Neural progenitor cell (in vitro differentiated cells): ENCODE measurements at regions not wholly inside any gene's neighbourhood (a gene's known extent, or its start where the extent isn't known, plus 50 kb on each side); places are given as distances from the start of the nearest gene placed in this dataset.

ENCODE experiments used
- DNase-seq: peaks from one replicate; pipeline ENCODE4 v3.0.0-alpha.2; 2016; ENCODE audit warnings: low spot score
- H2AFZ ChIP-seq: fragments of 200-600 bp; sonication (generic); replicated peaks from 2 replicates; pipeline ENCODE4 v1.6.1; 2016; ENCODE audit warnings: antibody characterized with exemption
- H3F3A ChIP-seq: fragments of 200-600 bp; sonication (generic); 2 replicates; pipeline ENCODE4 v1.6.1; 2016; ENCODE audit warnings: antibody characterized with exemption, low read depth
- H3K27ac ChIP-seq: fragments of 200-600 bp; sonication (generic); 2 replicates; pipeline ENCODE4 v1.5.1; 2016; ENCODE audit warnings: mild to moderate bottlenecking
- H3K27me3 ChIP-seq: fragments of 200-600 bp; sonication (generic); 2 replicates; pipeline ENCODE4 v1.6.1; 2016; ENCODE audit warnings: mild to moderate bottlenecking, moderate library complexity
- H3K36me3 ChIP-seq: fragments of 200-600 bp; sonication (generic); 2 replicates; pipeline ENCODE4 v1.5.1; 2016
- H3K4me1 ChIP-seq: fragments of 200-600 bp; sonication (generic); 2 replicates; pipeline ENCODE4 v1.6.1; 2016; ENCODE audit warnings: mixed run types
- H3K4me2 ChIP-seq: fragments of 200-600 bp; sonication (generic); 2 replicates; pipeline ENCODE4 v1.6.1; 2016
- H3K4me3 ChIP-seq: fragments of 200-600 bp; sonication (generic); 2 replicates; pipeline ENCODE4 v1.5.1; 2016
- H3K79me2 ChIP-seq: fragments of 200-600 bp; sonication (generic); 2 replicates; pipeline ENCODE4 v1.6.1; 2016; ENCODE audit warnings: low read depth
- H3K9ac ChIP-seq: fragments of 200-600 bp; sonication (generic); 2 replicates; pipeline ENCODE4 v1.6.1; 2016
- H3K9me3 ChIP-seq: fragments of 200-600 bp; sonication (generic); 2 replicates; pipeline ENCODE4 v1.5.1; 2016; ENCODE audit warnings: low read depth
- H4K20me1 ChIP-seq: fragments of 200-600 bp; sonication (generic); 2 replicates; pipeline ENCODE4 v1.6.1; 2016; ENCODE audit warnings: low read depth
- H3K27ac Mint-ChIP-seq: 3 replicates; pipeline ENCODE4 v1.8.0; 2021; ENCODE audit warnings: mixed read lengths
- H3K27me3 Mint-ChIP-seq: 2 replicates; pipeline ENCODE4 v1.8.0; 2022; ENCODE audit warnings: low read depth, mild to moderate bottlenecking, inconsistent platforms, moderate library complexity, mixed read lengths; ENCODE audit not compliant: insufficient read depth
- H3K36me3 Mint-ChIP-seq: 3 replicates; pipeline ENCODE4 v1.8.0; 2021; ENCODE audit warnings: mixed read lengths
- H3K4me1 Mint-ChIP-seq: 3 replicates; pipeline ENCODE4 v1.8.0; 2021; ENCODE audit warnings: mixed read lengths
- H3K4me3 Mint-ChIP-seq: 3 replicates; pipeline ENCODE4 v1.8.0; 2021; ENCODE audit warnings: mild to moderate bottlenecking, moderate library complexity, mixed read lengths
- H3K9me3 Mint-ChIP-seq: 3 replicates; pipeline ENCODE4 v1.8.0; 2020; ENCODE audit warnings: mixed read lengths
- CTCF ChIP-seq: fragments of 200-600 bp; sonication (generic); IDR thresholded peaks from 2 replicates; pipeline ENCODE4 v1.5.1; 2017; ENCODE audit warnings: antibody characterized with exemption, mild to moderate bottlenecking
- EZH2 ChIP-seq: fragments of 200-600 bp; sonication (generic); IDR thresholded peaks from 2 replicates; pipeline ENCODE4 v1.6.1; 2017; ENCODE audit warnings: antibody characterized with exemption, mild to moderate bottlenecking, moderate library complexity
- EZH2phosphoT487 ChIP-seq: fragments of 200-600 bp; sonication (generic); IDR thresholded peaks from 2 replicates; pipeline ENCODE4 v1.6.1; 2017; ENCODE audit warnings: antibody characterized with exemption

GRCh38 chr2:216572582-216573578 lies 60.3 kb upstream of the IGFBP2 start:
- H3K9me3 ChIP-seq = peaks cover 9% of the 10 kb centered on the region
- H3F3A ChIP-seq = peaks cover 5% of the 10 kb centered on the region
- no peaks in the 10 kb centered on the region for H3K79me2 ChIP-seq
- H2AFZ ChIP-seq = no peak overlapping the region
- H3K27ac ChIP-seq = no peak overlapping the region
- H3K36me3 Mint-ChIP-seq = no peaks in the 10 kb centered on the region
- H3K36me3 ChIP-seq = peaks cover 3% of the 10 kb centered on the region
- no peak overlapping the region for H3K4me3 ChIP-seq
- no peaks in the 10 kb centered on the region for H3K27me3 ChIP-seq
- H3K4me1 Mint-ChIP-seq = peaks cover 13% of the 10 kb centered on the region
- peaks cover 9% of the 10 kb centered on the region for H3K9me3 Mint-ChIP-seq
- H3K27me3 Mint-ChIP-seq = peaks cover 5% of the 10 kb centered on the region
- peaks cover 19% of the 10 kb centered on the region for H3K4me1 ChIP-seq
- no peak overlapping the region for H3K9ac ChIP-seq
- no peak overlapping the region for H3K4me2 ChIP-seq
- H3K27ac Mint-ChIP-seq = no peak overlapping the region
- DNase-seq = no peak
- H4K20me1 ChIP-seq = no peaks in the 10 kb centered on the region
- TF ChIP-seq CTCF (no peak), EZH2 (no peak), EZH2phosphoT487 (no peak)
- no peak overlapping the region for H3K4me3 Mint-ChIP-seq

- H3K4me1 Mint-ChIP-seq = peaks cover 4% of the 10 kb centered on the region
Measured at GRCh38 chr2:216574046-216574445, 59.2 kb upstream of the IGFBP2 start.

GRCh38 chr2:216574586-216574985 lies 58.6 kb upstream of the IGFBP2 start:
- no peaks in the 10 kb centered on the region for H3F3A ChIP-seq
- Mint-ChIP-seq H3K36me3 (no peaks in the 10 kb centered on the region), H3K27me3 (no peaks in the 10 kb centered on the region), H3K27ac (no peak overlapping the region), H3K4me1 (no peaks in the 10 kb centered on the region), H3K4me3 (no peak overlapping the region), H3K9me3 (peaks cover 9% of the 10 kb centered on the region)
- no peaks in the 10 kb centered on the region for H3K79me2 ChIP-seq
- peaks cover 3% of the 10 kb centered on the region for H3K36me3 ChIP-seq
- H2AFZ ChIP-seq = no peak overlapping the region
- no peak overlapping the region for H3K4me3 ChIP-seq
- no peak overlapping the region for H3K9ac ChIP-seq
- no peaks in the 10 kb centered on the region for H3K27me3 ChIP-seq
- H4K20me1 ChIP-seq = no peaks in the 10 kb centered on the region
- DNase-seq = no peak
- H3K4me1 ChIP-seq = peaks cover 5% of the 10 kb centered on the region
- H3K27ac ChIP-seq = no peak overlapping the region
- H3K9me3 ChIP-seq = peaks cover 9% of the 10 kb centered on the region
- no peak overlapping the region for H3K4me2 ChIP-seq
- TF ChIP-seq EZH2phosphoT487 = no peak
- no peak for TF ChIP-seq EZH2

More at GRCh38 chr2:216574046-216574445, 59.2 kb upstream of the IGFBP2 start:
- H3F3A ChIP-seq = peaks cover under 1% of the 10 kb centered on the region
- no peak overlapping the region for H3K27ac ChIP-seq
- TF ChIP-seq EZH2phosphoT487 (no peak), CTCF (no peak), EZH2 (no peak)
- H3K4me3 ChIP-seq = no peak overlapping the region
- no peak for DNase-seq
- H3K27me3 Mint-ChIP-seq = peaks cover 4% of the 10 kb centered on the region
- no peak overlapping the region for H3K27ac Mint-ChIP-seq
- H3K4me1 ChIP-seq = peaks cover 10% of the 10 kb centered on the region
- peaks cover 3% of the 10 kb centered on the region for H3K36me3 ChIP-seq
- no peaks in the 10 kb centered on the region for H3K79me2 ChIP-seq
- H3K9ac ChIP-seq = no peak overlapping the region
- H3K4me2 ChIP-seq = no peak overlapping the region
- H4K20me1 ChIP-seq = no peaks in the 10 kb centered on the region
- H3K9me3 Mint-ChIP-seq = peaks cover 9% of the 10 kb centered on the region
- no peaks in the 10 kb centered on the region for H3K36me3 Mint-ChIP-seq
- peaks cover 9% of the 10 kb centered on the region for H3K9me3 ChIP-seq
- no peak overlapping the region for H3K4me3 Mint-ChIP-seq
- no peaks in the 10 kb centered on the region for H3K27me3 ChIP-seq
- H2AFZ ChIP-seq = no peak overlapping the region

DNA sequence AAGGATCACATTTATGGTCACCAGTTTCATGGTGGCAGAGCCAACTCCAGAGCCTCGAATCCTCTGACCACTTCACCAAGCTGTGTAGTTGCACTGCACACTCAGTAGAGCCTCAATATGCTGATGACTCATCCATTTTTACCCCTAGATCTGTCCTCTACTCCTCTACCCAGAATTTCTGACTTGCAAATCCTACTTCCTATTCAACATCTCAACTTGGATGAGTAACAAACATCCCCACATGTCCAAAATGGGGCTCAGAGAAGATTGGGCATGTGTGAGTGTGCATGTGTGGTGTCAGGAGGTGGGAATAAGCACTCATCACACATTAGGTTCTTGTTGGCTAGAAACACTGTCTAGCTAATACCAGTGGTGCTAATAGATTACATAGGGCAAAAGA lies 57.8 kb upstream of the IGFBP2 start:
- no peak overlapping the region for H3K27ac ChIP-seq
- no peaks in the 10 kb centered on the region for H3F3A ChIP-seq
- no peaks in the 10 kb centered on the region for H4K20me1 ChIP-seq
- no peak for DNase-seq
- H3K4me1 ChIP-seq = no peaks in the 10 kb centered on the region
- H3K4me3 ChIP-seq = no peak overlapping the region
- Mint-ChIP-seq H3K27ac (no peak overlapping the region), H3K36me3 (no peaks in the 10 kb centered on the region), H3K9me3 (peaks cover 9% of the 10 kb centered on the region), H3K4me3 (no peak overlapping the region), H3K27me3 (peaks cover under 1% of the 10 kb centered on the region), H3K4me1 (peaks cover 3% of the 10 kb centered on the region)
- H3K27me3 ChIP-seq = no peaks in the 10 kb centered on the region
- H2AFZ ChIP-seq = no peak overlapping the region
- peaks cover 9% of the 10 kb centered on the region for H3K9me3 ChIP-seq
- no peak overlapping the region for H3K4me2 ChIP-seq
- H3K9ac ChIP-seq = no peak overlapping the region
- TF ChIP-seq CTCF (no peak), EZH2phosphoT487 (no peak), EZH2 (no peak)
- H3K79me2 ChIP-seq = no peaks in the 10 kb centered on the region
- peaks cover 3% of the 10 kb centered on the region for H3K36me3 ChIP-seq
